ENCODE measurements at regions not wholly inside any gene's neighbourhood (a gene's known extent, or its start where the extent isn't known, plus 50 kb on each side); places are given as distances from the start of the nearest gene placed in this dataset.

GRCh38 chr12:118586433-118586832, 210.1 kb downstream of the SUDS3 start:
- 83% methylated on average over 1 of the region's 1 CpG for WGBS
- DNase-seq (ENCODE audit: low spot score), result no peak
- H3K9me3 ChIP-seq (ENCODE audit: control insufficient read depth in 4 of 4, low read length in 3 of 4), result peaks cover 0 to 4% (median 0%) of the 10 kb centered on the region in 4 donors
- H3K9ac ChIP-seq (ENCODE audit: low read depth in 1 of 2, low read length in 2 of 2), result no peak overlapping the region
- no peaks in the 10 kb centered on the region for H3K4me1 ChIP-seq (ENCODE audit: control insufficient read depth in 4 of 4, insufficient read depth in 4 of 4, low read length in 3 of 4)
- no peak overlapping the region for H3K4me3 ChIP-seq (ENCODE audit: low read depth in 1 of 3, low read length in 3 of 3)
- peaks cover 0 to 6% (median 0%) of the 10 kb centered on the region in 4 donors for H3K27me3 ChIP-seq (ENCODE audit: control insufficient read depth in 4 of 4, insufficient read depth in 4 of 4, low read length in 3 of 4)
- H3K36me3 ChIP-seq (ENCODE audit: control insufficient read depth in 4 of 4, insufficient read depth in 3 of 4, low read depth in 1 of 4, low read length in 3 of 4), result no peaks in the 10 kb centered on the region
- H3K27ac ChIP-seq (ENCODE audit: low read depth in 1 of 2, low read length in 2 of 2), result no peak overlapping the region
- TF ChIP-seq RAD21 (IDR thresholded peaks at IDR 0.05) (no peak), JUND (IDR thresholded peaks at IDR 0.05) (no peak), YY1 (IDR thresholded peaks at IDR 0.05) (no peak), FOXA1 (IDR thresholded peaks at IDR 0.05) (no peak), EGR1 (IDR thresholded peaks at IDR 0.05; ENCODE audit: low read depth in 2 of 2) (no peak), SP1 (IDR thresholded peaks at IDR 0.05) (no peak), HNF4G (IDR thresholded peaks at IDR 0.05) (no peak), FOXA2 (IDR thresholded peaks at IDR 0.05) (no peak)

- Histone ChIP-seq H3K27me3 (ENCODE audit: control insufficient read depth in 4 of 4, insufficient read depth in 4 of 4, low read length in 3 of 4) (peaks cover 0 to 6% (median 0%) of the 10 kb centered on the region in 4 donors), H3K9me3 (ENCODE audit: control insufficient read depth in 4 of 4, low read length in 3 of 4) (peaks cover 0 to 4% (median 0%) of the 10 kb centered on the region in 4 donors), H3K4me3 (ENCODE audit: low read depth in 1 of 3, low read length in 3 of 3) (no peak overlapping the region), H3K27ac (ENCODE audit: low read depth in 1 of 2, low read length in 2 of 2) (no peak overlapping the region), H3K4me1 (ENCODE audit: control insufficient read depth in 4 of 4, insufficient read depth in 4 of 4, low read length in 3 of 4) (no peaks in the 10 kb centered on the region), H3K9ac (ENCODE audit: low read depth in 1 of 2, low read length in 2 of 2) (no peak overlapping the region), H3K36me3 (ENCODE audit: control insufficient read depth in 4 of 4, insufficient read depth in 3 of 4, low read depth in 1 of 4, low read length in 3 of 4) (no peaks in the 10 kb centered on the region)
- 89% methylated on average over 1 of the region's 1 CpG for WGBS
- DNase-seq (ENCODE audit: low spot score), result no peak
- TF ChIP-seq RXRA (IDR thresholded peaks at IDR 0.05) (no peak), GABPA (IDR thresholded peaks at IDR 0.05 in 1 of 2, conservative IDR thresholded peaks at IDR 0.05 in 1 of 2) (no peak), ATF3 (IDR thresholded peaks at IDR 0.05) (no peak), HNF4A (conservative IDR thresholded peaks at IDR 0.05) (no peak), SP1 (IDR thresholded peaks at IDR 0.05) (no peak), HNF4G (IDR thresholded peaks at IDR 0.05) (no peak), TAF1 (conservative IDR thresholded peaks at IDR 0.05) (no peak), ZBTB33 (IDR thresholded peaks at IDR 0.05) (no peak), JUND (IDR thresholded peaks at IDR 0.05) (no peak), FOXA2 (IDR thresholded peaks at IDR 0.05) (no peak), EGR1 (IDR thresholded peaks at IDR 0.05; ENCODE audit: low read depth in 2 of 2) (no peak), RAD21 (IDR thresholded peaks at IDR 0.05) (no peak), YY1 (IDR thresholded peaks at IDR 0.05) (no peak), NR2F2 (IDR thresholded peaks at IDR 0.05) (no peak), FOXA1 (IDR thresholded peaks at IDR 0.05) (no peak)
- TF ChIP-seq, protein P1, sequence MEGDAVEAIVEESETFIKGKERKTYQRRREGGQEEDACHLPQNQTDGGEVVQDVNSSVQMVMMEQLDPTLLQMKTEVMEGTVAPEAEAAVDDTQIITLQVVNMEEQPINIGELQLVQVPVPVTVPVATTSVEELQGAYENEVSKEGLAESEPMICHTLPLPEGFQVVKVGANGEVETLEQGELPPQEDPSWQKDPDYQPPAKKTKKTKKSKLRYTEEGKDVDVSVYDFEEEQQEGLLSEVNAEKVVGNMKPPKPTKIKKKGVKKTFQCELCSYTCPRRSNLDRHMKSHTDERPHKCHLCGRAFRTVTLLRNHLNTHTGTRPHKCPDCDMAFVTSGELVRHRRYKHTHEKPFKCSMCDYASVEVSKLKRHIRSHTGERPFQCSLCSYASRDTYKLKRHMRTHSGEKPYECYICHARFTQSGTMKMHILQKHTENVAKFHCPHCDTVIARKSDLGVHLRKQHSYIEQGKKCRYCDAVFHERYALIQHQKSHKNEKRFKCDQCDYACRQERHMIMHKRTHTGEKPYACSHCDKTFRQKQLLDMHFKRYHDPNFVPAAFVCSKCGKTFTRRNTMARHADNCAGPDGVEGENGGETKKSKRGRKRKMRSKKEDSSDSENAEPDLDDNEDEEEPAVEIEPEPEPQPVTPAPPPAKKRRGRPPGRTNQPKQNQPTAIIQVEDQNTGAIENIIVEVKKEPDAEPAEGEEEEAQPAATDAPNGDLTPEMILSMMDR (IDR thresholded peaks at IDR 0.05; ENCODE audit: low read depth, low read length, missing input control), result no peak
- TF ChIP-seq, protein P2, sequence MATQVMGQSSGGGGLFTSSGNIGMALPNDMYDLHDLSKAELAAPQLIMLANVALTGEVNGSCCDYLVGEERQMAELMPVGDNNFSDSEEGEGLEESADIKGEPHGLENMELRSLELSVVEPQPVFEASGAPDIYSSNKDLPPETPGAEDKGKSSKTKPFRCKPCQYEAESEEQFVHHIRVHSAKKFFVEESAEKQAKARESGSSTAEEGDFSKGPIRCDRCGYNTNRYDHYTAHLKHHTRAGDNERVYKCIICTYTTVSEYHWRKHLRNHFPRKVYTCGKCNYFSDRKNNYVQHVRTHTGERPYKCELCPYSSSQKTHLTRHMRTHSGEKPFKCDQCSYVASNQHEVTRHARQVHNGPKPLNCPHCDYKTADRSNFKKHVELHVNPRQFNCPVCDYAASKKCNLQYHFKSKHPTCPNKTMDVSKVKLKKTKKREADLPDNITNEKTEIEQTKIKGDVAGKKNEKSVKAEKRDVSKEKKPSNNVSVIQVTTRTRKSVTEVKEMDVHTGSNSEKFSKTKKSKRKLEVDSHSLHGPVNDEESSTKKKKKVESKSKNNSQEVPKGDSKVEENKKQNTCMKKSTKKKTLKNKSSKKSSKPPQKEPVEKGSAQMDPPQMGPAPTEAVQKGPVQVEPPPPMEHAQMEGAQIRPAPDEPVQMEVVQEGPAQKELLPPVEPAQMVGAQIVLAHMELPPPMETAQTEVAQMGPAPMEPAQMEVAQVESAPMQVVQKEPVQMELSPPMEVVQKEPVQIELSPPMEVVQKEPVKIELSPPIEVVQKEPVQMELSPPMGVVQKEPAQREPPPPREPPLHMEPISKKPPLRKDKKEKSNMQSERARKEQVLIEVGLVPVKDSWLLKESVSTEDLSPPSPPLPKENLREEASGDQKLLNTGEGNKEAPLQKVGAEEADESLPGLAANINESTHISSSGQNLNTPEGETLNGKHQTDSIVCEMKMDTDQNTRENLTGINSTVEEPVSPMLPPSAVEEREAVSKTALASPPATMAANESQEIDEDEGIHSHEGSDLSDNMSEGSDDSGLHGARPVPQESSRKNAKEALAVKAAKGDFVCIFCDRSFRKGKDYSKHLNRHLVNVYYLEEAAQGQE (IDR thresholded peaks at IDR 0.05), result no peak
These were observed 212.8 kb downstream of the SUDS3 start for GRCh38 chr12:118589162-118589561.
